GM12878 (cell line): ENCODE measurements at regions not wholly inside any gene's neighbourhood (a gene's known extent, or its start where the extent isn't known, plus 50 kb on each side); places are given as distances from the start of the nearest gene placed in this dataset.

ENCODE experiments used
- POLR2AphosphoS5 ChIP-seq: IDR thresholded peaks from 2 replicates; pipeline ENCODE4 v1.6.1; 2011; ENCODE audit warnings: mild to moderate bottlenecking, low read length, inconsistent platforms
- ZZZ3 ChIP-seq: IDR thresholded peaks from 2 replicates; pipeline ENCODE4 v1.6.1; 2011; ENCODE audit warnings: low read depth; ENCODE audit not compliant: control insufficient read depth, insufficient read length
- TF ChIP-seq, protein P1 (sequence below): IDR thresholded peaks from 2 replicates; pipeline ENCODE4 v1.6.1; 2012; ENCODE audit warnings: low read depth, low read length, improper control_type of control experiment

DNA sequence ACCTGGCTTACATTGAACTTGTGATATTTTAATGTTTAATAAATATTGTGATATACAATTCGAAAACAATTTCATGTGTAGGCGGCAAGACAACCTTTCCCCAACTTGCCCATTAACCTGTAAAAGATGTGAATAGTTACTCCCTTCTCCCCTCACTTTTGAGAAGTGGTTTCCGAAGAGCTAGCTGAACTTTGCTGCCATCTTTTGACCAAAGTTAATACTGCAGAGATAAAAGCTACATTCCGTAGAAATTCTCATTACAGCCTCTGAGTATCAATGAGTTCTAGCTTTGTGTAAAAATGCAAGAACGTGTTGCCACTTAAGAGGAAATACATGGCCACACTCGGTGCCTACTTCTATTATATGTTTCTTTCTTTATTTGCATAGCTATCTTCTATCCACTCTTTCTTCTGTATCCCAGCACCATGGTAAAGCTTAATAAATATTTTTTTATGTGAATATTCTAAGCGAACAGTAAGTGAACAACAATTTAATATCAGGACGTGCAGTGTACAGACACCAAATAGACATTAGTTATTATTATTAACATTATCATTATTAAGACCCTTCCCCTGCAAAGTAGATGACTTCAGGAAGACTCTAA, 105.1 kb upstream of the TMEM260 start:
- no peak for TF ChIP-seq ZZZ3
- TF ChIP-seq, protein P1, sequence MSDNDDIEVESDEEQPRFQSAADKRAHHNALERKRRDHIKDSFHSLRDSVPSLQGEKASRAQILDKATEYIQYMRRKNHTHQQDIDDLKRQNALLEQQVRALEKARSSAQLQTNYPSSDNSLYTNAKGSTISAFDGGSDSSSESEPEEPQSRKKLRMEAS: no peak
- TF ChIP-seq POLR2AphosphoS5: no peak
